ENCODE measurements at regions not wholly inside any gene's neighbourhood (a gene's known extent, or its start where the extent isn't known, plus 50 kb on each side); places are given as distances from the start of the nearest gene placed in this dataset.

GRCh38 chr2:234199996-234200395 is 149.5 kb downstream of the SPP2 start:
- TF ChIP-seq EP300 (IDR thresholded peaks at IDR 0.05; ENCODE audit: low read depth) (no peak), CTCF (IDR thresholded peaks at IDR 0.05) (no peak), POLR2AphosphoS5 (IDR thresholded peaks at IDR 0.05) (no peak), POLR2A (IDR thresholded peaks at IDR 0.05) (no peak)
- Histone ChIP-seq H3K4me3 (no peak overlapping the region), H3K27me3 (peaks cover 3% of the 10 kb centered on the region), H3K27ac (no peak overlapping the region), H3K36me3 (no peaks in the 10 kb centered on the region), H3K9me3 (no peaks in the 10 kb centered on the region), H3K4me1 (peaks cover 0 to 9% (median 0%) of the 10 kb centered on the region in 4 donors)
- intact Hi-C loops (cut with DNase I; ENCODE audit: low total_unique reads): no loop called here
- 24 to 48% methylated on average over 3 of the region's 3 CpGs for WGBS, 2 donors (ENCODE audit: low coverage in 1 of 2)
- no peak for DNase-seq
- in situ Hi-C loops (cut with MboI; ENCODE audit: low pct_ligation_motif_present in 1 of 4, low pct_unique_long_range_greater_than_20kb in 1 of 4, low sequenced_read_pairs in 3 of 4): no loop called here

- intact Hi-C loops (cut with DNase I; ENCODE audit: low total_unique reads): no loop called here
- 73% methylated on average over 3 to 4 of the region's 4 CpGs for whole genome bisulfite sequencing, 2 donors (ENCODE audit: low coverage in 1 of 2)
- TF ChIP-seq EP300 (IDR thresholded peaks at IDR 0.05; ENCODE audit: low read depth): no peak
- TF ChIP-seq CTCF (IDR thresholded peaks at IDR 0.05): no peak
- TF ChIP-seq POLR2AphosphoS5 (IDR thresholded peaks at IDR 0.05): no peak
- no peak for TF ChIP-seq POLR2A (IDR thresholded peaks at IDR 0.05)
- no peak for DNase-seq
- Histone ChIP-seq H3K9me3 (no peaks in the 10 kb centered on the region), H3K27ac (no peak overlapping the region), H3K27me3 (peaks cover 8% of the 10 kb centered on the region), H3K4me1 (peaks cover 0 to 9% (median 0%) of the 10 kb centered on the region in 4 donors), H3K36me3 (no peaks in the 10 kb centered on the region), H3K4me3 (no peak overlapping the region)
- in situ Hi-C loops (cut with MboI; ENCODE audit: low pct_ligation_motif_present in 1 of 4, low pct_unique_long_range_greater_than_20kb in 1 of 4, low sequenced_read_pairs in 3 of 4): no loop called here
Measured at GRCh38 chr2:234198976-234199375, 148.5 kb downstream of the SPP2 start.

- intact Hi-C loops (cut with DNase I; ENCODE audit: low total_unique reads) (no loop called here), in situ Hi-C loops (cut with MboI; ENCODE audit: low pct_ligation_motif_present in 1 of 4, low pct_unique_long_range_greater_than_20kb in 1 of 4, low sequenced_read_pairs in 3 of 4) (no loop called here)
- Histone ChIP-seq H3K27me3 (peaks cover 8% of the 10 kb centered on the region), H3K36me3 (no peaks in the 10 kb centered on the region), H3K27ac (no peak overlapping the region), H3K9me3 (no peaks in the 10 kb centered on the region), H3K4me1 (no peaks in the 10 kb centered on the region), H3K4me3 (no peak overlapping the region)
- no peak for DNase-seq
- 71 to 74% methylated on average over 2 of the region's 2 CpGs for WGBS, 2 donors (ENCODE audit: low coverage in 1 of 2)
- TF ChIP-seq POLR2A (IDR thresholded peaks at IDR 0.05): no peak
Measured at GRCh38 chr2:234195516-234195915, 145.0 kb downstream of the SPP2 start.

GRCh38 chr2:234193977-234194563 is 143.6 kb downstream of the SPP2 start:
- TF ChIP-seq EP300 (IDR thresholded peaks at IDR 0.05; ENCODE audit: low read depth) (no peak), CTCF (IDR thresholded peaks at IDR 0.05) (no peak), POLR2A (IDR thresholded peaks at IDR 0.05) (no peak), POLR2AphosphoS5 (IDR thresholded peaks at IDR 0.05) (no peak)
- in situ Hi-C loops (cut with MboI; ENCODE audit: low pct_ligation_motif_present in 1 of 4, low pct_unique_long_range_greater_than_20kb in 1 of 4, low sequenced_read_pairs in 3 of 4): no loop called here
- no peak overlapping the region for H3K4me3 ChIP-seq
- intact Hi-C loops (cut with DNase I; ENCODE audit: low total_unique reads): no loop called here
- peaks cover 11% of the 10 kb centered on the region for H3K27me3 ChIP-seq
- H3K27ac ChIP-seq: no peak overlapping the region
- H3K9me3 ChIP-seq: no peaks in the 10 kb centered on the region
- H3K4me1 ChIP-seq: no peaks in the 10 kb centered on the region
- WGBS, 2 donors (ENCODE audit: low coverage in 1 of 2): 49 to 57% methylated on average over 7 of the region's 7 CpGs
- no peak for DNase-seq
- no peaks in the 10 kb centered on the region for H3K36me3 ChIP-seq

- no peaks in the 10 kb centered on the region for H3K9me3 ChIP-seq
- no peak for TF ChIP-seq POLR2AphosphoS5 (IDR thresholded peaks at IDR 0.05)
- no peak for TF ChIP-seq EP300 (IDR thresholded peaks at IDR 0.05; ENCODE audit: low read depth)
- TF ChIP-seq CTCF (IDR thresholded peaks at IDR 0.05): no peak
- TF ChIP-seq POLR2A (IDR thresholded peaks at IDR 0.05): no peak
- H3K27ac ChIP-seq: no peak overlapping the region
- no peaks in the 10 kb centered on the region for H3K36me3 ChIP-seq
- H3K27me3 ChIP-seq: peaks cover 23% of the 10 kb centered on the region
- H3K4me1 ChIP-seq: no peaks in the 10 kb centered on the region
- intact Hi-C loops (cut with DNase I; ENCODE audit: low total_unique reads): no loop called here
- in situ Hi-C loops (cut with MboI; ENCODE audit: low pct_ligation_motif_present in 1 of 4, low pct_unique_long_range_greater_than_20kb in 1 of 4, low sequenced_read_pairs in 3 of 4): no loop called here
- no peak overlapping the region for H3K4me3 ChIP-seq
- WGBS, 2 donors (ENCODE audit: low coverage in 1 of 2): 16 to 33% methylated on average over 4 of the region's 4 CpGs
- DNase-seq: no peak
Measured at GRCh38 chr2:234191819-234192407, 141.4 kb downstream of the SPP2 start.

Data from transverse colon (tissue), 4 donors.